AG09319 (cell line): ENCODE measurements at regions not wholly inside any gene's neighbourhood (a gene's known extent, or its start where the extent isn't known, plus 50 kb on each side); places are given as distances from the start of the nearest gene placed in this dataset.

Experiments used
- DNase-seq: peaks from one replicate; pipeline ENCODE4 v3.0.0-alpha.2; 2010; ENCODE audit warnings: low read depth; ENCODE audit errors: extremely low read depth
- CTCF ChIP-seq: IDR thresholded peaks from 2 replicates; pipeline ENCODE4 v1.5.1; 2011; ENCODE audit warnings: low read depth, mild to moderate bottlenecking, inconsistent platforms, low read length, moderate library complexity

- DNase-seq, result no peak
- TF ChIP-seq CTCF, result no peak
Measured at GRCh38 chr14:78107166-78107565, 63.0 kb upstream of the NRXN3 start.

GRCh38 chr14:78119440-78119839 is 50.7 kb upstream of the NRXN3 start:
- TF ChIP-seq CTCF, result no peak
- DNase-seq, result no peak
